GM12892 (cell line): ENCODE measurements at regions not wholly inside any gene's neighbourhood (a gene's known extent, or its start where the extent isn't known, plus 50 kb on each side); places are given as distances from the start of the nearest gene placed in this dataset.

Experiments used
- POLR2A ChIP-seq: IDR thresholded peaks from 2 replicates; pipeline ENCODE4 v1.6.1; 2011; ENCODE audit warnings: low read depth, low read length, control low read depth
- POLR2AphosphoS5 ChIP-seq: IDR thresholded peaks from 2 replicates; pipeline ENCODE4 v1.6.1; 2011; ENCODE audit warnings: low read depth, low read length, control low read depth
- TAF1 ChIP-seq: IDR thresholded peaks from 2 replicates; pipeline ENCODE4 v1.6.1; 2011; ENCODE audit warnings: low read depth, mild to moderate bottlenecking, control low read depth, low read length, borderline replicate concordance

DNA sequence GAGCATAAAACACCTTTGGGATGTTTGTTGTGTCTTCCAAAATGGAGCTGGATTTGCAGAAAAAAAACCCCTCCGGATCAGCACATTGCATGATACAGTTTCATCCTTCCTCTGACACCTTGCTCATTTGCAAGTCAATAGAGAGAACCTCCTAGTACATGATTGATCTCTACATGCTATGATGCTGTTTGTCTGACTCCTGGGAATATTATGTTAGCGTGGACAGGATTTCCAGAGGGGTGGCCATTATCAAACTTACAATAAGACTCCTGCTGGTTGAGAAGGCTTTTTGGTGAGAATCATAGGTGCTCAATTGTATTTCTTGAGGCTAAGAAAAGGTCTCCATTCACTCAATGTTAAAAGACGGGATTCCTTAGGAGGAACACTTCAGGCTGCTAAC is 75.9 kb upstream of the SCEL start:
- TF ChIP-seq POLR2AphosphoS5: no peak
- no peak for TF ChIP-seq POLR2A
- no peak for TF ChIP-seq TAF1
